Right atrium auricular region (tissue), 2 donors: ENCODE measurements at regions not wholly inside any gene's neighbourhood (a gene's known extent, or its start where the extent isn't known, plus 50 kb on each side); places are given as distances from the start of the nearest gene placed in this dataset.

Experiments used
- DNase-seq: peaks from one replicate; pipeline ENCODE4 v3.0.0-alpha.2; 2019; ENCODE audit warnings: low spot score
- H3K27ac ChIP-seq, 2 donors: fragments of 200-600 bp; sonication (generic); 1 replicate in 1 of 2; 2 replicates in 1 of 2; pipeline ENCODE4 v1.5.1; 2016 to 2019
- H3K27me3 ChIP-seq, 2 donors: fragments of 200-600 bp; sonication (generic); one replicate each; pipeline versions ENCODE4 v1.5.1 to v1.6.0; 2017 to 2019
- H3K36me3 ChIP-seq: fragments of 200-600 bp; sonication (generic); one replicate; pipeline ENCODE4 v1.5.1; 2016
- H3K4me1 ChIP-seq, 2 donors: fragments of 200-600 bp; sonication (generic); one replicate each; pipeline versions ENCODE4 v1.5.1 to v1.6.0; 2017 to 2019
- H3K4me3 ChIP-seq, 2 donors: fragments of 200-600 bp; sonication (generic); 1 replicate in 1 of 2; 2 replicates in 1 of 2; pipeline ENCODE4 v1.5.1; 2017 to 2019; ENCODE audit warnings: mild to moderate bottlenecking in 1 of 2, moderate library complexity in 1 of 2
- H3K9me3 ChIP-seq, 2 donors: fragments of 200-600 bp; sonication (generic); one replicate each; pipeline ENCODE4 v1.5.1; 2019
- CTCF ChIP-seq, 2 donors: fragments of 200-600 bp; sonication (generic); IDR thresholded peaks; one replicate each; pipeline ENCODE4 v1.5.1; 2019; ENCODE audit warnings: antibody characterized with exemption in 2 of 2

GRCh38 chr20:50242548-50242862 is 51.9 kb downstream of the CEBPB start:
- Histone ChIP-seq H3K4me3 (no peak overlapping the region), H3K27ac (no peak overlapping the region), H3K4me1 (no peaks in the 10 kb centered on the region), H3K9me3 (no peaks in the 10 kb centered on the region), H3K36me3 (no peaks in the 10 kb centered on the region), H3K27me3 (no peaks in the 10 kb centered on the region)
- TF ChIP-seq CTCF (IDR thresholded peaks at IDR 0.05): no peak
- DNase-seq: no peak

GRCh38 chr20:50242863-50243609 is 52.4 kb downstream of the CEBPB start:
- Histone ChIP-seq H3K27ac (no peak overlapping the region), H3K27me3 (no peaks in the 10 kb centered on the region), H3K36me3 (no peaks in the 10 kb centered on the region), H3K4me1 (no peaks in the 10 kb centered on the region), H3K4me3 (no peak overlapping the region), H3K9me3 (no peaks in the 10 kb centered on the region)
- no peak for TF ChIP-seq CTCF (IDR thresholded peaks at IDR 0.05)
- DNase-seq: no peak

GRCh38 chr20:50243610-50244351 is 53.2 kb downstream of the CEBPB start:
- no peak for TF ChIP-seq CTCF (IDR thresholded peaks at IDR 0.05)
- no peaks in the 10 kb centered on the region for H3K4me1 ChIP-seq
- DNase-seq: no peak
- no peaks in the 10 kb centered on the region for H3K9me3 ChIP-seq
- no peak overlapping the region for H3K27ac ChIP-seq
- no peak overlapping the region for H3K4me3 ChIP-seq
- H3K27me3 ChIP-seq: no peaks in the 10 kb centered on the region
- no peaks in the 10 kb centered on the region for H3K36me3 ChIP-seq

- TF ChIP-seq CTCF (IDR thresholded peaks at IDR 0.05): no peak
- no peaks in the 10 kb centered on the region for H3K27me3 ChIP-seq
- H3K27ac ChIP-seq: no peak overlapping the region
- no peak overlapping the region for H3K4me3 ChIP-seq
- no peaks in the 10 kb centered on the region for H3K36me3 ChIP-seq
- H3K9me3 ChIP-seq: no peaks in the 10 kb centered on the region
- H3K4me1 ChIP-seq: no peaks in the 10 kb centered on the region
- no peak for DNase-seq
Measured at GRCh38 chr20:50244352-50245149, 53.9 kb downstream of the CEBPB start.

- no peaks in the 10 kb centered on the region for H3K27me3 ChIP-seq
- no peak overlapping the region for H3K27ac ChIP-seq
- no peak overlapping the region for H3K4me3 ChIP-seq
- H3K9me3 ChIP-seq: no peaks in the 10 kb centered on the region
- no peaks in the 10 kb centered on the region for H3K36me3 ChIP-seq
- no peak for DNase-seq
- H3K4me1 ChIP-seq: no peaks in the 10 kb centered on the region
- no peak for TF ChIP-seq CTCF (IDR thresholded peaks at IDR 0.05)
Measured at GRCh38 chr20:50245498-50246366, 55.1 kb downstream of the CEBPB start.
